ENCODE measurements at regions not wholly inside any gene's neighbourhood (a gene's known extent, or its start where the extent isn't known, plus 50 kb on each side); places are given as distances from the start of the nearest gene placed in this dataset.

GRCh38 chr10:128863823-128864405, 603.1 kb upstream of the MGMT start:
- DNase-seq: no peak

GRCh38 chr10:128864554-128865295, 602.3 kb upstream of the MGMT start:
- no peak for DNase-seq

- DNase-seq: no peak
Measured at GRCh38 chr10:128865436-128866195, 601.4 kb upstream of the MGMT start.

GRCh38 chr10:128866551-128866950, 600.5 kb upstream of the MGMT start:
- DNase-seq: no peak

- no peak for DNase-seq
Measured at GRCh38 chr10:128867210-128867609, 599.8 kb upstream of the MGMT start.

GRCh38 chr10:128867819-128868218, 599.2 kb upstream of the MGMT start:
- DNase-seq: no peak

GRCh38 chr10:128868481-128868880, 598.6 kb upstream of the MGMT start:
- no peak for DNase-seq

GRCh38 chr10:128869101-128869749, 597.8 kb upstream of the MGMT start:
- no peak for DNase-seq

- DNase-seq: no peak
Measured at GRCh38 chr10:128870830-128871597, 596.0 kb upstream of the MGMT start.

- DNase-seq: no peak
Measured at GRCh38 chr10:128871671-128872231, 595.3 kb upstream of the MGMT start.

GRCh38 chr10:128873411-128874054, 593.5 kb upstream of the MGMT start:
- no peak for DNase-seq

GRCh38 chr10:128874331-128874730, 592.7 kb upstream of the MGMT start:
- no peak for DNase-seq

- DNase-seq: no peak
Measured at GRCh38 chr10:128875030-128875744, 591.9 kb upstream of the MGMT start.

GRCh38 chr10:128875956-128876736, 590.9 kb upstream of the MGMT start:
- no peak for DNase-seq

GRCh38 chr10:128877141-128877540, 589.9 kb upstream of the MGMT start:
- DNase-seq: no peak

- DNase-seq: no peak
Measured at GRCh38 chr10:128877936-128878335, 589.1 kb upstream of the MGMT start.

- no peak for DNase-seq
Measured at GRCh38 chr10:128879030-128879429, 588.0 kb upstream of the MGMT start.

- DNase-seq: no peak
Measured at GRCh38 chr10:128879441-128880140, 587.5 kb upstream of the MGMT start.

- no peak for DNase-seq
Measured at GRCh38 chr10:128880159-128880725, 586.8 kb upstream of the MGMT start.
